Occipital lobe (tissue), 1 donor: ENCODE measurements at regions not wholly inside any gene's neighbourhood (a gene's known extent, or its start where the extent isn't known, plus 50 kb on each side); places are given as distances from the start of the nearest gene placed in this dataset.

ENCODE experiments used
- DNase-seq: peaks from one replicate; lab custom pipeline; 2025; lab: John Stamatoyannopoulos, UW

DNA sequence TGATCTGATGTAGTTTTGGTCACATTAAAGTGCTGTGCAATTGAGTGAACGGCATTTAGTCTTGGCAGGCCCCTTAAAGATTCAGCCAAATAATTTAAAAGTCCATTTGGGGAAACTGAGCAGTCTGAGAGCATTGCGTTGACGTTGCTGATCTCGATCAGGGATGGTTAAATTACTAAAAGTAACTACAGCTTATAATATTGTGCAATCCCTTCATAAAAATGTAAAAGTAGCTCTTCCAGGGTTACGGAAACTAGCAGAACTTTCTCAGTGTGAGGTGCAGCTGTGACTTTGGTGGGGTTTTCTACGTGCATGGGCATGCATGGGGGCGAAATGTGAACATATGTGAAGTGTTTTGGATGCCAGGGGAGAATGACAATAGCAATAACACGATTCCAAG is 184.5 kb upstream of the RNF32 start:
- DNase-seq: no peak

DNA sequence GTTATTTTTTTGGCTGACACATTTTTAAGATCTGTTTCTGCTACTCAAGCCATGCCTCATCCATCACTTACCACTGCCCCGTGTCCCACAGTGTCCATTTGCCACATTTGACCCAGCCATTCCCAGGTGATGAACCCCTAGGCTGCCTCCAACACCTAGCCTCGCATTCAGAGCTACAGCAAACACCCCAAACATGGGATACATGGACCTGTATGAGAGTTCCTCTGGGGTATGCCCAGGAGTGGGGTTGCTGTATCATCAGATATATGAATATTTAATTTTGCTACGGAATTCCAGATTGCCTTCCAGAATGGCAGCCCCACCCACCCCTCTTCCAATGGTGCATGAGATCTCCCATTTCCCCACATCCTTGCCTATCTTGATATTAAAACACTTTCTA is 190.1 kb upstream of the RNF32 start:
- no peak for DNase-seq

DNA sequence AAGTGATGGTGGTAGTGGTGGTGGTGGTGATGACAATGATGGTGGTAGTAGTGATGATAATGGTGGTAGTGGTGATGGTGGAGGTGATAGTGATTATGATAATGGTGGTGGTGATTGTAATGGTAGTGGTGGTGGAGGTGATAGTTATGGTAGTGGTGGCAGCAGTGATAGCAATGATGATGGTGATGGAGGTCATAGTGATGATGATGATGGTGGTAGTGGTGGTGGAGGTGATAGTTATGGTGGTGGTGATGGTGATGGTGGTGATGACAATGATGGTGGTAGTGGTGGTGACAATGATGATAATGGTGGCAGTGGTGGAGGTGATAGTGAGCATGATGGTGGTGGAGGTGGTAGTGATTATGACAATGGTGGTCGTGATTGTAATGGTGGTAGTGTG is 191.7 kb upstream of the RNF32 start:
- DNase-seq: no peak

DNA sequence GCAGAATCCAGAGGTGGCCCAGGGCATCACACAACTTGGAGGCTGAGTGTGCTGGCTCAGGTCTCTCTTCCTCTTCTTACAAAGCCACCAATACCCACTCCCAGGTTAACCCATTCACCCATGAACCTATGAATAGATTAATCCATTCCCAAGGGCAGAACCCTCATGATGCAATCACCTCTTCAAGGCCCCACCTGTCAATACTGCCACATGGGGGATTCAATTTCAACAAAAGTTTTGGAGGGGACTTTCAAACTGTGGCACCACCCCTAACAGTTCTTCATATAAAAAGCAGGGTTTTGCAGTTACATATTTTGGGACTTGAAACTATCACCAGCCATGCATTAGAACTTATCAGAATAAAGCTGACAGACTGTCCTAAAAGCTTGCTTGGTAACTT is 193.6 kb upstream of the RNF32 start:
- no peak for DNase-seq

DNA sequence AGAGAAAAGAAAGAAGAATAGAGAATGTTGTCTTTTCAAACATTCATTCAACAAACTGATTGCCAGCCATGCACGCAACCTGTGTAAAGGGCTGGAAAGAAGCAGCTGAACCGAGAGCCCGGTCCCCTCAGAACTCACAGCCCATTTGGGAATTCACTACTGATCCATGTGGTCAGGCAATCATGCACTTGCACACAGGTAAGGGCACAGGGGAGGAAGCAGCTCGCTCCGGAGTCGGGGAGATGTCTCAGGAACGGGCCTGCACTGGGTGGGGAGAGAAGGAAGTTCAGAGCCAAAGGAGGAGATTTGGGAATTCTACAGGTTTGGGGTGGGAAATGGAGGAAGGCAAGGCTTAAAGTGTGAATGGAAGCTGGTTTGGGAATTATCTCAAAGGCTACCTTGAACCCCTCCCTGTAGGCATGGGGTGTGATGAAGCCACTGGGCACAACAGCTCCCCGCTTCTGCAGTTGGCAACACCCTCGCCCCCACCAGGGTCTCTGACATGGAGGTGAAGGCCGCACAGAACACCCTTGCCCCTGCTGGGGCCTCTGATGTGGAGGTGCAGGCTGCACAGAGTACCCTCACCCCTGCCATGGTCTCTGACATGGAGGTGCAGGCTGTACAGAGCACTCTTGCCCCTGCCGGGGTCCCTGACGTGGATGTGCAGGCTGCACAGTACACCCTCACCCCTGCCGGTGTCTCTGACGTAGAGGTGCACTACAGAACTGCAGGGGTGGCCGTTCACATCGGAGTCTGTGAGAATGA is 194.4 kb upstream of the RNF32 start:
- no peak for DNase-seq

DNA sequence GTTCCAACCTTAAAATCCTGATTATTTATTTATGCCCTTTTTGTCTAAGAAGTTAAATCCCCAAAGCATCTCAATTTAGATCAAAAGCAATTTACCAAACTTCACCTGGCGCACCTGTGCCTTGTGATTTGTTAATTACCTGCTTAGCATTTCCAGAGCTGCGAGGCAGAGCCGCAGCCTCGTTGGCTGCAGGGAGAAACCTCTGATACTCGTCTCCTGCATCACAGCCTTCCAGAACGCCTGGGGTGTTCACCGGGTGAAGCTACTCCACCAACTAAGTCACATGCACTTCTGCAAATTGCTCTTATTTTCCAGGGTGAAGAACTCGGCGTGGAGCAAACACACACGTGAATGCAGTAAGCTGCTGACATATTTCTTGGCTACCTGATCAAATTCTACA is 198.1 kb upstream of the RNF32 start:
- no peak for DNase-seq

DNA sequence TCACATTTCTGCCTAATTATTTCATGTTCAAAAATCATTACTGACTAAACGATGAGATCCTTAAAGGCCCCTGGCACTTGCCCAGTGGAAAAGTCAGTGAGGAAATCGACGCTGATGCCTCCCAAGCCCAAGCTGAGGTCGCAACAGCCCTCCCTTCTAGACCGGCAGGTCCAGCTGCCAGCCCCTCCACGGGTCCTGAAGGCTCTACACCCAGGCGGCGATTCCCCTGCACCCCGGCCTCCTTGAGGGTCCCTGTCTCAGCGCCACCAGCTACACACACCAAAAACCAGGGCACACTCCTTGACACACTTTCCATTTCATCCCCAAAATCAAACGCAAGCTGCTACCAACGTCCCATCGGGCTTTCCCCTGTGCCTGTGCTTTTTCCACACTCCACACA is 200.1 kb upstream of the RNF32 start:
- no peak for DNase-seq

DNA sequence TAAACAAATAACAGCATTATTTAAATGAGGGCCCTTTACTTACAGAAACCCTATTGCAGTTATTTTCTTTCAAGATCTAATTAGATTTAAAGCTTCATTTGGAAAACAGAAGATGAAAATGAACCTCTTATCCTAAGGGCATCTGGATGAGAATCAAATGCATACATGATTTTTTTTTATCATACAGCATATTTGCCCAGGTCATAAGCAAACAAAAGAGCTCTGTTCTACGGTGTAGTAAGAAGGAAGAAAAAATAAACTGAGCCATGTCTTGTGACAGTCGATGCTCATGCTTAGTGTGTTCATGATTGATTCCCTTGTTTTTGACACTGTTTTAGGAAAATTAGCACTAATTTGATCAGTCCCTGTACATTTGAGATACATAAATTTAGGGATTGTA is 202.6 kb upstream of the RNF32 start:
- no peak for DNase-seq

DNA sequence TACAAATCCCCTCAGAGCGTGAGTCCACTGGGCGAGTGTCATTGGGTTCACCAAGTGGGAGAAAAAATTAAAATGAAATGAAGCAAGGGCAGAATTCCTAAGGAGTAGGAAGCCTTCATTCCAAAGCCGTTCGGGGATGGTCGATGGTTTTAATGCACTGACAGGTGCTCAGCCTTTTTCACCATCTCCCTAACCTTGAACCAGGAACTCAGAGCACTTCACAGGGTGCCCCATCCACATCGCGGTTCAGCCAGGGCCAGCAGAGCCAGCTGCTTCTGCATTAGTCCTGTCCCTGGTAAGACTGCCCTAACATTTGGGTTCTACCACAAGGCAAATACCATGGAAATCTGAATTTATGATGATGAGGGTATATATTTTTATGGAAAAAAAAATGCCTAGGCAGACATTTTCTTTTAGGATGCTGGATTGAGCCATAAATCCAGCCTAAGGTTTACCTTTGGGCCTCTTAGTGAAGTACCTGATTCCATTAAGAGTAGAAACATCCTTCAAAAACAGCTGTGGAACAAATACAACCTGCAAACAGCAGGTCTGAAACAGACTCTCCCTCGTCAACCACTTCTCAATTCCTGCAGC is 203.5 kb upstream of the RNF32 start:
- no peak for DNase-seq

DNA sequence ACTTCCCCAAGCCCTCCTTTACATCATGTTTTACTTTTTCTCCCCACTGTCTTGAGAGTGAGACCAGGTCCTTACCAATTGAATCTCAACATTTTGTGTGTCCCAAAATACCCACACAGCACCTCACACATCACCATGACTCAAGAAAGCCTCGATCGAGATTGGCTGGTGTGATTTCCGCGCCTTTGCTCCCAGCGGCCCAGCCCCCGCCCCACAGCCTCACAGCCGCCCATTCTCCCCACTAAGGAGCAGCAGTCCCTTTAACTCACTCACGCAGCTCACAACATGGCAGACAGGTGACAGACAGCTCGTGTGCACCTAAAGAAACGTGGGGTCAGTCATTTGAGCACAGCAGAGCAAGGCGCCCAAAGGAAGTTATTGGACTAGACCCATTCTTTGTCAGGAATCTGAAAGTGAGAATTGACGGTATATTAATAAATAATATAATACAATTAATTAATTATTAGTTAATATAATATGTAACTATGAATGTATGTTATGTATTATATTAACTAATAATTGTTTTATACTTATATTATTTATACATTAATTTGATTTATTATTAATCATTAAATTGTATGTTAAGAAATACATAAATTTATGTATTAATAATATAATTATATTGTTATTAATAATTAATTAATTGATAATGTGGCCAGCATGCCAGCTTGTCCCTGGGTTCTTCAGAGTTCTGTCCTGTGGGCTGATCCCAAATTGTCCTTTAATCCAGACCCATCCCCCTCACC is 204.9 kb upstream of the RNF32 start:
- DNase-seq: no peak

DNA sequence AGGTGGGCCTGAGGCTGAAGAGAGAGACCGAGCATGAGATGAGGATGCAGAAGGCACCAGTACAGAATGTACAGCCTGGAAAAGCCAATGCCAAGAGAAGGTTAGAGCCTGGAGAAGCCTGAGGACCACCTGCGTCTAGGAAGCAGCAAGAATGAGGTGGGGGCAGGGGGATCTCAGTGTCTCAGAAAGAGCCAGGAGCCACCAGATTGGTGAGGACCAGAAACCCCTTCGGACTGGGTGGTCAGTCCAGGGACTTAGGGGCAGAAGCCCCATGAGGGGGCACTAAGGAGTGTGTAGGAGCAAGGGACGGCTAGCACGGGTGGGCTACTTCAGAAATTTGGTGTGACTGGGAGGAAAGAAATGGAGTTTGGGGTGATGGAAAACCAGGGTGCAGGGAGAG is 205.9 kb upstream of the RNF32 start:
- DNase-seq: no peak

DNA sequence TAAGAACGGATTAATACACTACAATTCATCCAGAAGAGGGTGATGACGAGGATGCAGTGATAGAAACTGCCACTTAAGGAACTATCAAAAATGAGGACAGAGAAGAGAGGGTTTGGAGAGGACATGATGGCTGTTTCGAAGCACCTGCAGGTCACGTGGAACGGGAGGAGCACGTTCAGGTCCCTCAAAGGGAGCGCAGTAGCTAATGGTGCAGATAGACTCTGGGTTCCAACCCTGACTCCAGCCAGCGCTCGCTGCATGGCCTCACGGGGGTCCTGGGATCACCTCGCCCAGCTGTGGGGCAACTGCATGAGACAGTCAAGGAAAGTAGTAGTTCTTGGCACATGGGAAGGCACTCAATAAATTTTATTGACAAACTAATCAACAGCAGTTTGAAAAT is 208.6 kb upstream of the RNF32 start:
- DNase-seq: no peak

DNA sequence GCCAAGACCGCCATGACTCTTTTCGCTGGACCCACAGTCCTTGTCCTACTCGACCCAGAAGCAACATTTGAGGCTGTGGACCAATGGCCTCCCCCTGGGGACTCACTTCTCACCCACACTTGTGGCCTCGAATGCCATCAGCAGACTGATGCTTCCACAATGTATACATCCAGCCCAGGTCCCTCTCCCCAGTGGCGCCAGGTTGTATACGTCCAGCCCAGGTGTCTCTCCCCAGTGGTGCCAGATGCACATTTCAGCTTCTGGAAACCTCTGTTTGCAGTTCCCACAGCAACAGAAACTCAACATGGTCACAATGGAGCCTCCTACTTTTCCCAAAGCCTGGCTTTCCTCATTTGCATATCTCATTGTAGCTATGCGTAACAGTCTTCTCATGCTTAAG is 210.5 kb upstream of the RNF32 start:
- DNase-seq: no peak

DNA sequence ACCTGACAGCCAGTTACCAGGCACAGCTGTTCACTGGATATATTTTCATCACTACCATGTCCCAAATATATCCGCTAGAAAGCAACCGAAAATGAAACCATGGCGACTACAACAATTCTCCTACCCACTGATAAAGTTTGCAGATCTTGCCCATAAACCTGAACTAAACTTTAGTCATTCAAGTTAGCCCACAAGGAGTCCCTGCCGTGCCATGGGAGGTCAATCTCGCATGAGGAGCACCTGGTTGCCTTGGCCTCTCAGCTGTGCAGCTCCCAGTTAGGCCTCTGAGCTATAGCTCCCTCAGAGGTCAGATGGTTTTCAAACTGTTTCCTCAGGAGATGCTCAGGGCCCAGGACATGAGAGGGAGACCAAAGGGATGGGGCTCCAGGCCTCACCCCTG is 211.1 kb upstream of the RNF32 start:
- no peak for DNase-seq

DNA sequence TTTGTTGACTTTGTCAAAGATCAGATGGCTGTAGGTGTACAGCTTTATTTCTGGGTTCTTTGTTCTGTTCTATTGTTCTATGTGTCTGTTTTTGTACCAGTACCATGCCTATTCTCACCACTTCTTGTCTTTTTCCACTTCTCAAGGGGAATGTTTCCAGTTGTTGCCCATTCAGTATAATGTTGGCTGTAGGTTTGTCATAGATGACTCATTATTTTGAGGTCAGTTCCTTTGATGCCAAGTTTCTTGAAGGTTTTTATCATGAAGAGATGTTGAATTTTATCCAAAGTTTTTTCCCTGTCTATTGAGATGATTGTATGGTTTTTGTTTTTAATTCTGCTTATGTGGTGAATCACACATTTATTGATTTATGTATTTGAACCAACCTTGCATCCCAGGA is 216.7 kb upstream of the RNF32 start:
- no peak for DNase-seq

DNA sequence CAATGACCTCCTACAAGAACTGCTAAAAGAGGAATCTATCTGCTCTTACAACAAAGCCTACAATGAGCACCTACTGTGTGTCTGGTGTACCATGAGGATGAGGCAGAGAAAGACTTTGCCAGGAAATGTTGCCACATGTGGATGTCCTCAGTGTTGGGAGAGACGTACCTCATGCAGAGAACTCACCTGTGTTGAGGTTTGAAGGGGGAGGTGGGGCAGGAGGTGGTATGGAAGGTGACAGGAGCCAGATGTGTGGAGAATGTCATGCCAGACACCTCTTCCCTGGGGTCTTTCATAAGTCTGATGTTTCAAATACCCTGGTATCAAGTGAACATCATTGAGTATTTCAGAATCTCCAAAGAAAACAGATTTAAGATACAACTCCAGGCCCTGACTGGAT is 220.1 kb upstream of the RNF32 start:
- no peak for DNase-seq

DNA sequence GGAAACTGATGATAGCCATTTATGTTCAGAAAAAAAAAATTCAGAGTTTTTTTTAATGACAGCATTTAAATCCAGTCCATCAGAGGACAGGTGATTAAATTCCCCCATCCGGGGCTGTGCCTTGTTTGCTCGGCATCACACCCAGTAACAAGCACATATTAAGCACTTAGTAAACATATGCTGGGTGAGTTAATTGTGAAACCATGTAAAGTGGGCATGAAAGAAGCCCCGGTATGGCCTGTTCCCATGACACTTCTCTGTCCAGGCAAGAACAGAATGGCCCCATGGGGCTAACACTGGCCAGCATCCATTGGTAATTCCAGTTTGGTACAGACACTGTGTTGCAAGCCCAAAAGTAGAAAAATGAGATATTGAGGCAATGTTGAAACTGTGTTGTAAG is 220.8 kb upstream of the RNF32 start:
- DNase-seq: no peak

DNA sequence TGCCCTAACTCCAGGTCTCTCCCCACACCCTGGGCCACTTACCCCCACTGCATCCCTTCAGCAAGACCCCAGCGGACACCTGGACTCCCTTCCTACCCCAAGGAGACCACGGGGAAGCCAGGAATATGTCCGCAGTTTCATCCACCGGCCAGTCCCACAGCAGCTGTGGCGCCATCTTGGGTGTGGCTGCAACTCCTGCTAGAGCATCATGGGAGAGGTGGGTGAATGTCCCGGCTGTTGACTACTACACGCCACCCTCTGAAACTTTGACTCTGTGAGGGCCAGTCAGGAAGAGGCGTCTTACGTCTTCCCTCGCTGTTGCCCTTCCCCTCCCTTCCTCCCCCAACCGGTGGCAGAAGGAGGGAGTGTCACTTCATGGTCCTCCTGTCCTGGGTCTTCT is 238.3 kb upstream of the RNF32 start:
- DNase-seq: no peak

DNA sequence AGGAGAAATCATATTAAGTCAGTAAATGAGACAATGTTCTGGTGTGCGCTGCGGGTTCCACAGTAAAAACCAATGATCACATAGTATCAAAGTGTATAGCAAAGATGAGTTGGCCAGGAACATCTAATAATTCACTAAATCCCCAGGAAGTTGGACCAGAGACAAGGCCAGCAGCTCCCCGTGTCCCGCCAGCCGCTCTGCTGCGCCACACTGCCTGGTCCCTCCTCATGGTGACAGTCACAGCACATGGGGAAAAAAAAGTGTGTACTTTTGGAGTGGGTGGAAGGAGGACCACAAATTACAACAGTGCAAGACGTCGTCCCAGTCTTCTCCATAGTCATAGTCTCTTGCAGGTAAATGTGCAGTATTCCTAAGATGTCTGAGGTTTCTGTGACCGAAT is 239.0 kb upstream of the RNF32 start:
- DNase-seq: no peak

DNA sequence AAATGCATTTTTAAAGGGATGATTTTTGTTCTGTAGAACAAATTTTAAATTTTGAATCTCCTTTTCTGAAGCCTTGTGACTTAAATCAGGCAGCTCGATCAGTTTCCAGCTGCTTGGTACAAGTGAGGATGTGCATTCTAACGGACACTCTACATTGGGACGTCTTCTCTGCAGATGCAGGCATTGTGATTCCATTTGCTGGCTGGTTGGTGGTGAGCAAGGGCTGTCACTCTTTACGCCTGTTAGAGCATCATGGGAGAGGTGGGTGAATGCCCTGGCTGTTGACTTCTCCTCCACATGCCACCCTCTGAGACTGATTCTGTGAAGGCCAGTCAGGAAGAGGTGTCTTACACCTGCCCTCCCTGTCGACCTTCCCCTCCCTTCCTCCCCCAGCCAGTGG is 240.5 kb upstream of the RNF32 start:
- DNase-seq: no peak

DNA sequence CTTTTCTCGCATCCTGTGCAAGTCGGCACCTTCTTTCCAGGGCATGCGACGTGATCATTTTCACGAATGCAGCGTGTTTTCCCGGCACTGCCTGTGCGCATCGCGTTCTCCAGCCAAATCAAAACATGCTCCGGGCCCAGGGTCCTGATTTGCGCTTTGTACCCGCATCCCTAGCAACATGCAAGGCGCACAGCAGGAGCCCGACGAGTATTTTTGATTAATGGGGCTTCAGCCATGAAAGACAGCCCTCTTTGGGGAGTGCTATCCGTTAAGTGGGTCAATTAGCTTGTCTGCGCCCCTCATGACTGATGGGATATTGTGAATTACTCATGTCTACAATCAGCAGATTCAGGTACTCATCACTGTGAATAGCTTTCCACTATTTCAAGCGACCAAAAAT is 243.3 kb upstream of the RNF32 start:
- no peak for DNase-seq

DNA sequence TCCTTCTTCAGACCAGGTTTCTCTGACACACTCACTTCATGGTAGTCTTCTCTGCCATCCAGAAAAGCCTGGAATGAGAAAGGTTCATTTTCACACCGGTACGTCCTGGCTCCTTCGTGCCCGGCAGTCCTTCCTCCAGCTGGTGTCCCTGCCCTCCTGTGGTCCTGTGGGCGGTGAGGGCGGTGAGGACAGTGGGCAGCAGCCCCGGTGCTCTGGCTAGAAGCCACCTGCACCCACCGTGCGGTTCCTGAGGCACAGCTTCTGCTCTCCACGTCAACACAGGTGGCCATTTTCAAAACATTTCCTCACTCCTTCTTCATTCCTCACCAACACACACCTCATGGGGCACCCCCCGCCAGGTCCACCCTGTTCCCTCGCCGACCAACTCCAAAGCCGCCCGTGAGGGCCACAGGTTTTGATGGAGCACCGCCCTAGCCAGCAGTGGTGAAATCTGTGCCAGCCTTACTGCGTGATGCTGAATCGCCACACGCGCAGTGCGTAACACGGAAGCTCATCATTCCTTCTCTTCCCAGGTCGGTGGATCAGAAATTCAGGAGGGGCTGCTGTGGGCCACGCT is 251.4 kb upstream of the RNF32 start:
- DNase-seq: no peak

DNA sequence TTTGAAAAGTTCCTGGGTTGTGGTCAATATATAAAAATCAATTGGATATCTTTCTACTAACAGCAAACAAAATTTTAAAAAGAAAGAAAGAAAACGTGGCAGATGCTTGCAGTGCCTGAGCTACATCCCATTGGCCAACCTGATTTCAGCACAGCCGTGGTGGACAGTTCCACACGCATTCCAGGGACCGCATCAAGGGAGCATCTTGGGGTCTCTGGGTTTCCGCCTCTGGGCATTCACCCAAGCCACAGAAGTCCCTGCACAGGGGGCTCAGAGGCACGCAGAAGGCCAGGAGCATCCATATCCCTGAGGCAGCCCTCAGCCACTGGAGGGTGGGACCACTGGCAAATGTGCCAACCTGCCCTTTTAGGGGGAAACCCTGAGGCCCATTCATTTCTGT is 254.5 kb upstream of the RNF32 start:
- no peak for DNase-seq
